GM12872 (cell line): ENCODE measurements at regions not wholly inside any gene's neighbourhood (a gene's known extent, or its start where the extent isn't known, plus 50 kb on each side); places are given as distances from the start of the nearest gene placed in this dataset.

Source experiments
- TF ChIP-seq, protein P1 (sequence below): IDR thresholded peaks from 3 replicates; pipeline ENCODE4 v1.5.1; 2011; ENCODE audit warnings: low read depth, mild to moderate bottlenecking, low read length, moderate library complexity; ENCODE audit not compliant: insufficient read depth

DNA sequence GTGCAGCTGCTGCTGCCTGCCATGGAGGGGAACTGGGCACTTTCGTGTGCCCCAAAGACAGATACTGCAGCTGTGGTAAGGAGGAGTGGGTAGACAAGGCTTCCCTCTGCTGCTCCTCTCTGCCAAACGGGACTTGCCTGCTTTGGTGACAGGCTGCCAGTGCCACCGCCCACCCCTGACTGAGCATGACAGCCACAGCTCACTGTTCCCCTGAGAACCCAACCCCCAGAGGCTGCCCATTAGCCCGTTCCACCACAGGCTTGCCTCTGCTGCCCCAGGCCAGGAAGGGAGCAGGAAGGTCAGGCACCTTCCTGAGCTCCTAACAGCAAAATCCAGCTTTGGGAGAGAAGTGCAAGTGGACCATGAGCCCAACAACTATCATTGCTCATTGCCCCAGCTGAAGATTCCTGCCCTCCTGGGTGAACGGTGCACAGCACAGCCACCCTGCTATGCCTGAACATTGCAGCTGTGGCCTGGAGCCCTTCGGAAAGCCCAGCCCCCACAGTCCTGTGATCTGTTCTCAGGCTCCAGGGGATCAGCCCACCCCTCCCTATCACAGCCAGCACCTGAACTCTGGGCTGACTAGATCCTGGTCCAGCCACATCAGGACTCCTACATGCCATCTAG is 58.7 kb upstream of the ANTXRL start:
- TF ChIP-seq, protein P1, sequence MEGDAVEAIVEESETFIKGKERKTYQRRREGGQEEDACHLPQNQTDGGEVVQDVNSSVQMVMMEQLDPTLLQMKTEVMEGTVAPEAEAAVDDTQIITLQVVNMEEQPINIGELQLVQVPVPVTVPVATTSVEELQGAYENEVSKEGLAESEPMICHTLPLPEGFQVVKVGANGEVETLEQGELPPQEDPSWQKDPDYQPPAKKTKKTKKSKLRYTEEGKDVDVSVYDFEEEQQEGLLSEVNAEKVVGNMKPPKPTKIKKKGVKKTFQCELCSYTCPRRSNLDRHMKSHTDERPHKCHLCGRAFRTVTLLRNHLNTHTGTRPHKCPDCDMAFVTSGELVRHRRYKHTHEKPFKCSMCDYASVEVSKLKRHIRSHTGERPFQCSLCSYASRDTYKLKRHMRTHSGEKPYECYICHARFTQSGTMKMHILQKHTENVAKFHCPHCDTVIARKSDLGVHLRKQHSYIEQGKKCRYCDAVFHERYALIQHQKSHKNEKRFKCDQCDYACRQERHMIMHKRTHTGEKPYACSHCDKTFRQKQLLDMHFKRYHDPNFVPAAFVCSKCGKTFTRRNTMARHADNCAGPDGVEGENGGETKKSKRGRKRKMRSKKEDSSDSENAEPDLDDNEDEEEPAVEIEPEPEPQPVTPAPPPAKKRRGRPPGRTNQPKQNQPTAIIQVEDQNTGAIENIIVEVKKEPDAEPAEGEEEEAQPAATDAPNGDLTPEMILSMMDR: no peak

DNA sequence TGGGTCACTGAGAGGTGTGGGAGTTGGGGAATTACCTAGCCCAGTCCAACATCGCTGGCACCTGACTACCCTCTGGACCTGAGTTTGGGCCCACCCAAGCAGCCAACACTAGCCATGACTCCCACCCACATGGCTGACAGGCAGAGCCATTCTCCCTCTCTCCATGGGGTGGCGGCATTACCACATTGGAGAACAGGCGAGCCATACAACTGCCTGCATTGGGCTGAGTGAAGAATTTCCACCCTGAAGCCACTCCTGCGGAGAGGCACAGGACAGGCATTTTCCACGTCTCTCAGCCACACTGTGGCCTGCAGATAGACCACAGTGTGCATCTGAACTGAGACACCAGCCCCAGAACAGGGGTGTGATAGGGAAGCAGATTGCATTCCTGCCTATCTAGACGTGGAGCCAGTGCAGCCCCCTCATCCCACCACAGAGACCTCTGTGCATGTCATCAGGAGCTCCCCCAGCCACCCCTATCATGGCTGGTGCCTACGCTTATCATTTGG is 58.2 kb upstream of the ANTXRL start:
- TF ChIP-seq, protein P1: peak; percentile 93

DNA sequence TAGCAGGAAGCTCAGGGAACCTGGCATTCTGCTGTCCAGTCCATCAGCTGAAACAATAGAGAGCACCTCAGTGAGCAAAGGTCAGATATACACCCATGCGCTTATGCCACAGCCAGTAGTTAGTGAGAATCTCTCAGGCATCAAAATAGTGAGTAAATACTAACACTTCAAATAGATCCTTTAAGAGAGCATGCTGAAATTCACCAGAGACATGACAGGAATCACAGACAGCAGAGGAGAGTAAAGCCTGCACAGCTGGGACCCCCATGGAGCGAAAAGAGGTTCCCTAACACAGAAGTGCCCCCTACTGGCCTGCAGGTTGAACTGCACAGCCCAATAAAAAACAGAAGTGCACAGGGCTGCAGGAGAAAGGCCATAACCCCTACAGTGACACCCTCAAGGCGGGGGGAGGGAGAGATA is 57.6 kb upstream of the ANTXRL start:
- TF ChIP-seq, protein P1: peak; percentile 84

DNA sequence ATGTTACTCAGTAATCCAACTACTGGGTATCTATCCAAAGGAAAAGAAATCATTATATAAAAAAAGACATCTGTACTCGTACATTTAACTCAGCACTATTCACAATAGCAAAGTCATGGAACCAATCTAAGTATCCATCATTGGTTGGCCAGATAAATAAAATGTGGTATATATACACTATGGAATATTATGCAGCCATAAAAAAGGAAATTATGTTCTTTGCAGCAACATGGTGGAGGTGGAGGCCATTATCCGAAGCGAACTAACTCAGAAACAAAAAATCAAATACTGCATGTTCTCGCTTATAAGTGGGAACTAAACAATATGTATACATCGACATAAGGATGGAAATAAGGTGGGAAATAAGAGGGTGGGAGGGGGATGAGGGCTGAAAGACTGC is 56.2 kb upstream of the ANTXRL start:
- TF ChIP-seq, protein P1: no peak

DNA sequence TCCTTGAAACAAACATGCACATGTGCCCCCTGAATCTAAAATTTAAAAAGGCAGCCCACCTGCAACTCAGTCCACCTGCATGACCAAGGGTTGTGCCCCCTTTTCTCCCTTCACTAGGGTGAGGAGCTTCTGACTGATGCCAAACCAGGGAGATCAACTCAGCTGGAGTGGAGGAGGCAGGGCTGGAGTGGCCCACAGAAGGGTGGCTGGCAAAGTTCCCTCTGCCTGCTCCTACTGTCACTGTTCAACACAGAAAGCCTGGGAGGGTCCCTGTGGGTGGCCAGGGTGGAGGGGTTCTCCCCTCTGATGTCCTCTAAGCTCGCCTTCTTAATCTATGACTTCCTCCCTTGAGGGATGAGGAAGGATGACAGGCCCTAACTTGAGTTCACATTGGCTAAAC is 55.7 kb upstream of the ANTXRL start:
- TF ChIP-seq, protein P1: no peak

DNA sequence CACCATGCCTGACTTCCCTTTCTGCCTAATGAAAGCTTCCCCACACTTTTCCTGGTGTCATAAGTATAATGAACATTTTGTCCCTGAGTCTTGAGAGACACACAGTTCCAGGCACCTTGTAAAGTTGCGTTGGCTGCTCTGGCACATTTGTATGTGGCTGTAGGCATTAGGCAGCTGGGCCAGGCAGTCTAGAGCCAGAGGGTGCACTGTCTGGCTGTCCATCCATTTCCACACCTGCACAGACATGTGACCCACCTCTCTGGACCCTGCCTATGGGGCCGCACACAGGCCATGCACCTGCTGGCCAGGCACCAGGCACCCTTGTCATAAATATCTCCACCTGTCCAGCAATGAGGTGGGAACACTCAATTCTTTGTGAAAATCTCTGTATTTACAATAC is 54.7 kb upstream of the ANTXRL start:
- TF ChIP-seq, protein P1: no peak

DNA sequence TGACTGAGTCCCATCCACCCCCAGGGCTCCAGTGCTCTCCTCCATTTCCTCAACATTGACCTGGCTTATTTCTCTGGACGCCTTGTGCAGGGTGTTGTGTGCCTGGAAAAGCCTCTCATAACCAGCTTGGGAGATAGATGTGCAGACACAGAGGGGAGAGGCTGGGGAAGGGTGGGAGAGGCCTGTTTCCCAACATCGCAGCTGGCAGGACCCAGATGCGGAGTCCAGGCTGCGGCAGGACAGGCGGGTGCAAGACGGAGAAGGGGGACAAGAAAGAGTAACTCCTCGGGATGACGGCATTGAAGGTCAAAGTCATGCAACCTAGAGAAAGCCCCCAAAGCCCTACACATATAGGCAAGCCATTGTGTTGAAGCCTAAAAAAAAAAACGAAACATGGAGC is 54.1 kb upstream of the ANTXRL start:
- TF ChIP-seq, protein P1: no peak
